Left lung (tissue), 4 donors: ENCODE measurements at regions not wholly inside any gene's neighbourhood (a gene's known extent, or its start where the extent isn't known, plus 50 kb on each side); places are given as distances from the start of the nearest gene placed in this dataset.

ENCODE experiments used
- ATAC-seq: fragments of 200-7000 bp; cut with Tn5 transposase; one replicate; pipeline ENCODE4 v1.9.1; 2020; ENCODE audit warnings: moderate library complexity
- DNase-seq, 4 donors: peaks; one replicate each; pipeline ENCODE4 v3.0.0-alpha.2; 2013 to 2020
- H3K27ac ChIP-seq, 2 donors: fragments of 200-600 bp; sonication (generic) in 1 of 2; one replicate each; pipeline versions ENCODE4 v1.5.0 to v1.8.0; 2020 to 2021
- H3K27me3 ChIP-seq, 2 donors: fragments of 200-600 bp; sonication (generic) in 1 of 2; one replicate each; pipeline versions ENCODE4 v1.5.0 to v1.8.0; 2020 to 2021
- H3K36me3 ChIP-seq, 2 donors: fragments of 200-600 bp; sonication (generic) in 1 of 2; one replicate each; pipeline versions ENCODE4 v1.5.0 to v1.8.0; 2020 to 2021
- H3K4me1 ChIP-seq, 2 donors: fragments of 200-600 bp; one replicate each; pipeline ENCODE4 v1.8.0; 2021
- H3K4me3 ChIP-seq, 2 donors: fragments of 200-600 bp; sonication (generic) in 1 of 2; one replicate each; pipeline versions ENCODE4 v1.5.0 to v1.8.0; 2020 to 2021; ENCODE audit warnings: mild to moderate bottlenecking in 1 of 2
- H3K9me3 ChIP-seq, 2 donors: fragments of 200-600 bp; sonication (generic) in 1 of 2; one replicate each; pipeline versions ENCODE4 v1.5.0 to v1.8.0; 2020 to 2021
- CTCF ChIP-seq, 2 donors: fragments of 200-600 bp; sonication (generic) in 1 of 2; IDR thresholded peaks; one replicate each; pipeline versions ENCODE4 v1.5.0 to v1.8.0; 2021; ENCODE audit warnings: antibody characterized with exemption in 2 of 2
- intact Hi-C, 2 donors: fragments of 100-400 bp; cut with DNase I; formaldehyde crosslinking; loops; one replicate each; pipeline versions ENCODE4 v1.11.2 to v1.14.2; 2022
- donor health status: DM: no; HTN: yes; CAD: no.
- donor health status: DM: no; HTN: no; CAD: no.

GRCh38 chr2:78132391-78133370, 610.5 kb upstream of the LRRTM4 start:
- TF ChIP-seq CTCF (IDR thresholded peaks at IDR 0.05): no peak
- no peaks in the 10 kb centered on the region for H3K9me3 ChIP-seq
- no peaks in the 10 kb centered on the region for H3K36me3 ChIP-seq
- ATAC-seq (no peak), DNase-seq (no peak)
- H3K4me3 ChIP-seq: no peak overlapping the region
- no peaks in the 10 kb centered on the region for H3K4me1 ChIP-seq
- no peak overlapping the region for H3K27ac ChIP-seq
- intact Hi-C loops: no loop called here
- no peaks in the 10 kb centered on the region for H3K27me3 ChIP-seq

- DNase-seq: peak in 1 of 4 donors; percentile 41
- Histone ChIP-seq H3K27me3 (no peaks in the 10 kb centered on the region), H3K9me3 (no peaks in the 10 kb centered on the region), H3K27ac (no peak overlapping the region), H3K4me1 (no peaks in the 10 kb centered on the region), H3K36me3 (no peaks in the 10 kb centered on the region), H3K4me3 (no peak overlapping the region)
- intact Hi-C loops: no loop called here
- ATAC-seq: no peak
- no peak for TF ChIP-seq CTCF (IDR thresholded peaks at IDR 0.05)
These were observed 623.3 kb upstream of the LRRTM4 start for GRCh38 chr2:78145395-78145996.

GRCh38 chr2:78145997-78146722, 624.0 kb upstream of the LRRTM4 start:
- Histone ChIP-seq H3K4me3 (no peak overlapping the region), H3K9me3 (no peaks in the 10 kb centered on the region), H3K27ac (no peak overlapping the region), H3K27me3 (no peaks in the 10 kb centered on the region), H3K36me3 (no peaks in the 10 kb centered on the region), H3K4me1 (no peaks in the 10 kb centered on the region)
- DNase-seq (peak in 1 of 4 donors; percentile 57), ATAC-seq (no peak)
- intact Hi-C loops: no loop called here
- TF ChIP-seq CTCF (IDR thresholded peaks at IDR 0.05): no peak

GRCh38 chr2:78147466-78147865, 625.3 kb upstream of the LRRTM4 start:
- Histone ChIP-seq H3K27ac (no peak overlapping the region), H3K27me3 (no peaks in the 10 kb centered on the region), H3K9me3 (no peaks in the 10 kb centered on the region), H3K36me3 (no peaks in the 10 kb centered on the region), H3K4me3 (no peak overlapping the region), H3K4me1 (no peaks in the 10 kb centered on the region)
- ATAC-seq (no peak), DNase-seq (no peak)
- no peak for TF ChIP-seq CTCF (IDR thresholded peaks at IDR 0.05)
- intact Hi-C loops: no loop called here

GRCh38 chr2:78154586-78154985, 632.4 kb upstream of the LRRTM4 start:
- H3K4me1 ChIP-seq: no peaks in the 10 kb centered on the region
- no peak overlapping the region for H3K27ac ChIP-seq
- intact Hi-C loops: no loop called here
- DNase-seq (no peak), ATAC-seq (no peak)
- H3K27me3 ChIP-seq: no peaks in the 10 kb centered on the region
- no peak overlapping the region for H3K4me3 ChIP-seq
- no peak for TF ChIP-seq CTCF (IDR thresholded peaks at IDR 0.05)
- no peaks in the 10 kb centered on the region for H3K36me3 ChIP-seq
- H3K9me3 ChIP-seq: no peaks in the 10 kb centered on the region
